K562 (cell line): ENCODE measurements at regions not wholly inside any gene's neighbourhood (a gene's known extent, or its start where the extent isn't known, plus 50 kb on each side); places are given as distances from the start of the nearest gene placed in this dataset.

ENCODE experiments used
- ATAC-seq: fragments of 200-7000 bp; cut with Tn5 transposase; 3 replicates; pipeline ENCODE4 v1.9.1; 2020; ENCODE audit warnings: moderate library complexity
- BruUV-seq: library from RNA; stranded (reverse); fragments of 400-500 nt; replicated peaks from 2 replicates; lab custom pipeline; 2021; lab: Mats Ljungman, UMichigan
- CTCF ChIA-PET: fragments of 300-600 bp; formaldehyde crosslinking; extraction: SDS; loops from one replicate; lab custom pipeline; 2021; ENCODE audit warnings: low intra/inter-chr PET ratio; lab: Yijun Ruan, JAX
- POLR2A ChIA-PET: fragments of 300-600, 350-650 bp; sonication (Branson Sonifier 250); formaldehyde crosslinking; extraction: SDS; loops from one replicate; lab custom pipeline; 2021; ENCODE audit warnings: antibody characterized with exemption, inconsistent platforms; lab: Yijun Ruan, JAX
- DNase-seq, 4 experiments: peaks; one replicate each; pipeline versions ENCODE4 v3.0.0 to v3.0.0-alpha.2; 2011 to 2018; ENCODE audit warnings: low spot score in 3 of 4, mixed read lengths in 3 of 4; ENCODE audit errors: extremely low read depth in 1 of 4
- FAIRE-seq: peaks from 2 replicates; lab custom pipeline; 2011; peaks lifted over from hg19 to GRCh38; lab: Jason Lieb, UNC
- H2AFZ ChIP-seq: 2 replicates; pipeline ENCODE4 v1.6.0; 2011; ENCODE audit warnings: low read depth, low read length, control low read depth, inconsistent platforms
- H3K27ac ChIP-seq: fragments of 200-600 bp; 3 replicates; pipeline ENCODE4 v1.8.0; 2011; ENCODE audit warnings: low read depth, mild to moderate bottlenecking, control low read depth, inconsistent platforms, low read length, moderate library complexity, mixed read lengths; ENCODE audit errors: extremely low read depth
- H3K27me3 ChIP-seq, 2 experiments: fragments of 300-600 bp in 1 of 2; 2 replicates in 1 of 2; 3 replicates in 1 of 2; pipeline versions ENCODE4 v1.6.0 to v1.8.0; 2011; ENCODE audit warnings: inconsistent platforms in 2 of 2, low read length in 2 of 2, mild to moderate bottlenecking in 1 of 2, mixed read lengths in 1 of 2, moderate library complexity in 1 of 2; ENCODE audit not compliant: control insufficient read depth in 2 of 2, insufficient read depth in 2 of 2
- H3K36me3 ChIP-seq: fragments of 300-600 bp; 3 replicates; pipeline ENCODE4 v1.8.0; 2011; ENCODE audit warnings: mild to moderate bottlenecking, low read length, inconsistent platforms; ENCODE audit not compliant: control insufficient read depth, insufficient read depth
- H3K4me1 ChIP-seq, 2 experiments: fragments of 200-600 bp in 1 of 2; replicated peaks in 1 of 2; 2 replicates in 1 of 2; 3 replicates in 1 of 2; pipeline versions ENCODE4 v1.5.1 to v1.8.0; 2011; ENCODE audit warnings: inconsistent platforms in 2 of 2, low read length in 2 of 2, mild to moderate bottlenecking in 1 of 2, mixed read lengths in 1 of 2, moderate library complexity in 1 of 2; ENCODE audit not compliant: control insufficient read depth in 2 of 2, insufficient read depth in 2 of 2
- H3K4me2 ChIP-seq: 2 replicates; pipeline ENCODE4 v1.6.1; 2011; ENCODE audit warnings: low read length, control low read depth, inconsistent platforms, mixed read lengths; ENCODE audit not compliant: insufficient read depth
- H3K4me3 ChIP-seq: fragments of 200-600 bp; sonication (generic), shearing (Covaris generic); 2 replicates; pipeline ENCODE4 v1.5.1; 2016; ENCODE audit warnings: control low read depth, inconsistent platforms
- H3K79me2 ChIP-seq: fragments of 200-600 bp; 3 replicates; pipeline ENCODE4 v1.8.0; 2011; ENCODE audit warnings: low read length, inconsistent platforms; ENCODE audit not compliant: control insufficient read depth, insufficient read depth
- H3K9ac ChIP-seq, 2 experiments: 2 replicates each; pipeline versions ENCODE4 v1.6.0 to v1.6.1; 2011; ENCODE audit warnings: low read depth in 2 of 2, low read length in 2 of 2, control low read depth in 1 of 2, inconsistent platforms in 1 of 2, mild to moderate bottlenecking in 1 of 2, mixed read lengths in 1 of 2; ENCODE audit not compliant: insufficient read depth in 1 of 2
- H3K9me1 ChIP-seq: one replicate; pipeline ENCODE4 v1.6.0; 2011; ENCODE audit warnings: inconsistent platforms, mild to moderate bottlenecking, low read length, moderate library complexity; ENCODE audit not compliant: control insufficient read depth, insufficient read depth
- H3K9me3 ChIP-seq: replicated peaks from 2 replicates; pipeline ENCODE4 v1.5.1; 2011; ENCODE audit warnings: low read depth, low read length, inconsistent platforms; ENCODE audit not compliant: control insufficient read depth, insufficient read depth
- H4K20me1 ChIP-seq: replicated peaks from 2 replicates; pipeline ENCODE4 v1.6.1; 2011; ENCODE audit warnings: low read length, inconsistent platforms, mixed read lengths; ENCODE audit not compliant: control insufficient read depth, insufficient read depth
- FIP1L1 ChIP-seq: fragments of 200-400 bp; formaldehyde crosslinking; IDR thresholded peaks from 2 replicates; pipeline ENCODE4 v1.6.1; 2018; ENCODE audit warnings: mild to moderate bottlenecking, low read depth, low read length; ENCODE audit not compliant: poor library complexity, severe bottlenecking
- FOXA1 ChIP-seq: fragments of 450-650 bp; IDR thresholded peaks from 2 replicates; pipeline ENCODE4 v1.6.1; 2016; ENCODE audit warnings: mild to moderate bottlenecking, borderline replicate concordance
- FOXJ3 ChIP-seq: sonication (generic); formaldehyde crosslinking; IDR thresholded peaks from 2 replicates; pipeline ENCODE4 v1.4.0; 2020; ENCODE audit warnings: mild to moderate bottlenecking, missing genetic modification reagents
- FOXK1 ChIP-seq: sonication (generic); formaldehyde crosslinking; IDR thresholded peaks from 2 replicates; pipeline ENCODE4 v1.8.0; 2022; ENCODE audit warnings: missing genetic modification reagents, mild to moderate bottlenecking, borderline replicate concordance
- GATAD2B ChIP-seq: fragments of 450-650 bp; IDR thresholded peaks from 2 replicates; pipeline ENCODE4 v1.6.1; 2017; ENCODE audit warnings: mild to moderate bottlenecking, borderline replicate concordance
- GTF2F1 ChIP-seq: IDR thresholded peaks from 2 replicates; pipeline ENCODE4 v1.6.1; 2011; ENCODE audit warnings: low read depth, low read length, improper control_type of control experiment
- KDM4B ChIP-seq, 2 experiments: fragments of 450-650 bp in 1 of 2; sonication (generic) in 1 of 2; IDR thresholded peaks; 2 replicates each; pipeline ENCODE4 v1.6.1; 2016 to 2017; ENCODE audit warnings: borderline replicate concordance in 2 of 2, antibody characterized with exemption in 1 of 2, low read depth in 1 of 2, mild to moderate bottlenecking in 1 of 2
- KLF10 ChIP-seq: fragments of 250-450 bp; sonication (Bioruptor Pico); IDR thresholded peaks from 2 replicates; pipeline ENCODE4 v1.6.1; 2021; ENCODE audit warnings: matching md5 sums
- NR4A1 ChIP-seq, 2 experiments: fragments of 250-450 bp in 1 of 2; fragments of 450-650 bp in 1 of 2; sonication (Bioruptor Pico) in 1 of 2; IDR thresholded peaks; 2 replicates each; pipeline versions ENCODE4 v1.4.0 to v1.6.1; 2016 to 2020; ENCODE audit warnings: mild to moderate bottlenecking in 2 of 2, missing compliant biosample characterization in 1 of 2, missing genetic modification characterization in 1 of 2, moderate library complexity in 1 of 2
- OTX1 ChIP-seq: fragments of 450-650 bp; formaldehyde crosslinking; IDR thresholded peaks from 2 replicates; pipeline ENCODE4 v1.4.0; 2022; ENCODE audit warnings: mild to moderate bottlenecking
- PTRF ChIP-seq: fragments of 450-650 bp; IDR thresholded peaks from 2 replicates; pipeline ENCODE4 v1.6.1; 2016; ENCODE audit warnings: mild to moderate bottlenecking, missing genetic modification characterization, missing compliant biosample characterization
- RUNX1 ChIP-seq: sonication (generic); IDR thresholded peaks from 2 replicates; pipeline ENCODE4 v1.6.1; 2016; ENCODE audit warnings: antibody characterized with exemption, low read depth
- ZNF668 ChIP-seq: fragments of 250-450 bp; sonication (Bioruptor Pico); IDR thresholded peaks from 2 replicates; pipeline ENCODE4 v1.8.0; 2022; ENCODE audit warnings: mild to moderate bottlenecking, inconsistent platforms
- ZZZ3 ChIP-seq: fragments of 450-650 bp; IDR thresholded peaks from 2 replicates; pipeline ENCODE4 v1.6.1; 2016; ENCODE audit warnings: antibody characterized with exemption, mild to moderate bottlenecking, moderate library complexity
- WGBS: fragments of 100-300 bp; shearing (Covaris generic); methylation state at CpG from one replicate; pipeline ENCODE4 v1.1.6; 2016; ENCODE audit warnings: low coverage, mixed read lengths; ENCODE audit not compliant: insufficient coverage; ENCODE audit errors: missing lambda C conversion rate; 5-methylcytosine and 5-hydroxymethylcytosine counted together
- in situ Hi-C: fragments of 300-500 bp; cut with MboI; formaldehyde crosslinking; loops from 4 replicates; pipeline ENCODE4 v1.15.0; 2018; ENCODE audit warnings: inconsistent platforms, mixed read lengths
- intact Hi-C: fragments of 100-400 bp; cut with micrococcal nuclease; formaldehyde crosslinking; loops from 2 replicates; pipeline ENCODE4 v1.14.2; 2022
- TF ChIP-seq, protein P1 (sequence below): fragments of 250-450 bp; sonication (Bioruptor Pico); IDR thresholded peaks from 2 replicates; pipeline ENCODE4 v1.5.0; 2021; ENCODE audit warnings: mild to moderate bottlenecking, borderline replicate concordance
- TF ChIP-seq, protein P2 (sequence below), 2 experiments: fragments of 450-650 bp in 1 of 2; sonication (generic) in 1 of 2; formaldehyde crosslinking; conservative IDR thresholded peaks; 2 replicates each; pipeline versions ENCODE4 v1.4.0 to v1.8.1; 2020 to 2022; ENCODE audit warnings: mild to moderate bottlenecking in 1 of 2, missing genetic modification reagents in 1 of 2
- TF ChIP-seq, protein P3 (sequence below): fragments of 250-450 bp; sonication (Bioruptor Pico); IDR thresholded peaks from 2 replicates; pipeline ENCODE4 v1.8.0; 2022; ENCODE audit warnings: moderate library complexity, mild to moderate bottlenecking, inconsistent platforms
- TF ChIP-seq, protein P4 (sequence below): fragments of 250-450 bp; sonication (Bioruptor Pico); IDR thresholded peaks from 2 replicates; pipeline ENCODE4 v1.5.0; 2020; ENCODE audit warnings: mild to moderate bottlenecking

DNA sequence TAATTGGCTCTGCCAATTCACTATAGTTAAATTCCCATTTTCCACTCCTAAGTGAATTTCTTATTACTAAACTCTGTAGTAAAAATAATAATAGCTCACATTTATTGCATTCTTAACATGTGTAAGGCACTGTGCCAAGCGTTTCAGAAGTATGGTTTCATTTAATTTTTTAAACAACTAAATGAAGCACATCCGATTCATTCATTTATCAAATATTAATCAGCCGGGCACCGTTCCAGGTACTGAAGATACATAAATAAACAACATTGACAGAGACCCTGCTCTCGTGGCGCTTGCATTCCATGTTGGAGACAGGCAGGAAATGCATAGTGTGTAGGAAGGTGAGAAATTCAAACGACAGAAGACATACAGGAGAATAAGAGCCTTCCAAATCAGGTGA lies 423.2 kb upstream of the JARID2 start:
- H3K9me3 ChIP-seq, result no peaks in the 10 kb centered on the region
- no TSS peak for BruUV-seq
- H3K27ac ChIP-seq, result no peak overlapping the region
- ChIA-PET CTCF (no interaction called here), POLR2A (interaction anchor here (0.7 to 1.4 kb wide), 3 partner anchors 13 to 322 kb away, joined by 3 to 4 read pairs (median 4); no protein-coding TSS in a partner anchor)
- no peak overlapping the region for H3K4me2 ChIP-seq
- no peaks in the 10 kb centered on the region for H3K79me2 ChIP-seq
- H2AFZ ChIP-seq, result no peak overlapping the region
- H3K4me1 ChIP-seq, result no peaks in the 10 kb centered on the region; a peak in 2 of 5 replicates
- no peaks in the 10 kb centered on the region for H3K27me3 ChIP-seq
- no peaks in the 10 kb centered on the region for H4K20me1 ChIP-seq
- no peaks in the 10 kb centered on the region for H3K36me3 ChIP-seq
- no peak overlapping the region for H3K9ac ChIP-seq
- 59% methylated on average over 7 of the region's 7 CpGs for WGBS
- FAIRE-seq, result no peak
- intact Hi-C loops, result no loop called here
- no peak for DNase-seq
- no peak overlapping the region for H3K4me3 ChIP-seq
- ATAC-seq, result no peak
- H3K9me1 ChIP-seq, result no peaks in the 10 kb centered on the region
- in situ Hi-C loops, result no loop called here
- no peak for TF ChIP-seq ZNF668 (CRISPR knock-in tag)
- no peak for TF ChIP-seq FOXJ3 (CRISPR knock-in tag)
- TF ChIP-seq KDM4B (IDR thresholded peaks at IDR 0.05; ENCODE audit: borderline replicate concordance in 2 of 2, low read depth in 1 of 2), result no peak
- TF ChIP-seq, protein P1, sequence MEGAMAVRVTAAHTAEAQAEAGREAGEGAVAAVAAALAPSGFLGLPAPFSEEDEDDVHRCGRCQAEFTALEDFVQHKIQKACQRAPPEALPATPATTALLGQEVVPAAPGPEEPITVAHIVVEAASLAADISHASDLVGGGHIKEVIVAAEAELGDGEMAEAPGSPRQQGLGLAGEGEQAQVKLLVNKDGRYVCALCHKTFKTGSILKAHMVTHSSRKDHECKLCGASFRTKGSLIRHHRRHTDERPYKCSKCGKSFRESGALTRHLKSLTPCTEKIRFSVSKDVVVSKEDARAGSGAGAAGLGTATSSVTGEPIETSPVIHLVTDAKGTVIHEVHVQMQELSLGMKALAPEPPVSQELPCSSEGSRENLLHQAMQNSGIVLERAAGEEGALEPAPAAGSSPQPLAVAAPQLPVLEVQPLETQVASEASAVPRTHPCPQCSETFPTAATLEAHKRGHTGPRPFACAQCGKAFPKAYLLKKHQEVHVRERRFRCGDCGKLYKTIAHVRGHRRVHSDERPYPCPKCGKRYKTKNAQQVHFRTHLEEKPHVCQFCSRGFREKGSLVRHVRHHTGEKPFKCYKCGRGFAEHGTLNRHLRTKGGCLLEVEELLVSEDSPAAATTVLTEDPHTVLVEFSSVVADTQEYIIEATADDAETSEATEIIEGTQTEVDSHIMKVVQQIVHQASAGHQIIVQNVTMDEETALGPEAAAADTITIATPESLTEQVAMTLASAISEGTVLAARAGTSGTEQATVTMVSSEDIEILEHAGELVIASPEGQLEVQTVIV (CRISPR knock-in tag), result no peak
- TF ChIP-seq GTF2F1, result no peak
- no peak for TF ChIP-seq FOXK1 (CRISPR knock-in tag)
- TF ChIP-seq, protein P2, sequence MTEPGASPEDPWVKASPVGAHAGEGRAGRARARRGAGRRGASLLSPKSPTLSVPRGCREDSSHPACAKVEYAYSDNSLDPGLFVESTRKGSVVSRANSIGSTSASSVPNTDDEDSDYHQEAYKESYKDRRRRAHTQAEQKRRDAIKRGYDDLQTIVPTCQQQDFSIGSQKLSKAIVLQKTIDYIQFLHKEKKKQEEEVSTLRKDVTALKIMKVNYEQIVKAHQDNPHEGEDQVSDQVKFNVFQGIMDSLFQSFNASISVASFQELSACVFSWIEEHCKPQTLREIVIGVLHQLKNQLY (CRISPR knock-in tag; conservative IDR thresholded peaks at IDR 0.05), result no peak
- TF ChIP-seq, protein P3, sequence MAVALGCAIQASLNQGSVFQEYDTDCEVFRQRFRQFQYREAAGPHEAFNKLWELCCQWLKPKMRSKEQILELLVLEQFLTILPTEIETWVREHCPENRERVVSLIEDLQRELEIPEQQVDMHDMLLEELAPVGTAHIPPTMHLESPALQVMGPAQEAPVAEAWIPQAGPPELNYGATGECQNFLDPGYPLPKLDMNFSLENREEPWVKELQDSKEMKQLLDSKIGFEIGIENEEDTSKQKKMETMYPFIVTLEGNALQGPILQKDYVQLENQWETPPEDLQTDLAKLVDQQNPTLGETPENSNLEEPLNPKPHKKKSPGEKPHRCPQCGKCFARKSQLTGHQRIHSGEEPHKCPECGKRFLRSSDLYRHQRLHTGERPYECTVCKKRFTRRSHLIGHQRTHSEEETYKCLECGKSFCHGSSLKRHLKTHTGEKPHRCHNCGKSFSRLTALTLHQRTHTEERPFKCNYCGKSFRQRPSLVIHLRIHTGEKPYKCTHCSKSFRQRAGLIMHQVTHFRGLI, result no peak
- TF ChIP-seq FIP1L1, result no peak
- TF ChIP-seq GATAD2B, result no peak
- TF ChIP-seq FOXA1, result no peak
- TF ChIP-seq, protein P4, sequence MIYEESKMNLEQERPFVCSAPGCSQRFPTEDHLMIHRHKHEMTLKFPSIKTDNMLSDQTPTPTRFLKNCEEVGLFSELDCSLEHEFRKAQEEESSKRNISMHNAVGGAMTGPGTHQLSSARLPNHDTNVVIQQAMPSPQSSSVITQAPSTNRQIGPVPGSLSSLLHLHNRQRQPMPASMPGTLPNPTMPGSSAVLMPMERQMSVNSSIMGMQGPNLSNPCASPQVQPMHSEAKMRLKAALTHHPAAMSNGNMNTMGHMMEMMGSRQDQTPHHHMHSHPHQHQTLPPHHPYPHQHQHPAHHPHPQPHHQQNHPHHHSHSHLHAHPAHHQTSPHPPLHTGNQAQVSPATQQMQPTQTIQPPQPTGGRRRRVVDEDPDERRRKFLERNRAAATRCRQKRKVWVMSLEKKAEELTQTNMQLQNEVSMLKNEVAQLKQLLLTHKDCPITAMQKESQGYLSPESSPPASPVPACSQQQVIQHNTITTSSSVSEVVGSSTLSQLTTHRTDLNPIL (CRISPR knock-in tag), result no peak
- TF ChIP-seq NR4A1 (CRISPR knock-in tag; IDR thresholded peaks at IDR 0.05), result no peak
- no peak for TF ChIP-seq NR4A1 (tag; IDR thresholded peaks at IDR 0.05)
- TF ChIP-seq OTX1 (CRISPR knock-in tag), result no peak
- no peak for TF ChIP-seq RUNX1
- TF ChIP-seq ZZZ3, result no peak
- no peak for TF ChIP-seq KLF10
- no peak for TF ChIP-seq PTRF (tag)
